Epithelial cell of proximal tubule (primary cell): ENCODE measurements at regions not wholly inside any gene's neighbourhood (a gene's known extent, or its start where the extent isn't known, plus 50 kb on each side); places are given as distances from the start of the nearest gene placed in this dataset.

Experiments
- DNase-seq: peaks from one replicate; pipeline ENCODE4 v3.0.0-alpha.2; 2011; ENCODE audit warnings: low read depth
- H3K4me3 ChIP-seq: 2 replicates; pipeline ENCODE4 v1.5.1; 2011; ENCODE audit warnings: low read depth, mild to moderate bottlenecking, low read length
- CTCF ChIP-seq: conservative IDR thresholded peaks from 2 replicates; pipeline ENCODE4 v1.5.1; 2012; ENCODE audit warnings: low read depth, mild to moderate bottlenecking, low read length

- TF ChIP-seq CTCF, result no peak
- H3K4me3 ChIP-seq, result no peak overlapping the region
- DNase-seq, result no peak
Measured at GRCh38 chr18:46338766-46339165, 234.6 kb downstream of the HAUS1 start.

DNA sequence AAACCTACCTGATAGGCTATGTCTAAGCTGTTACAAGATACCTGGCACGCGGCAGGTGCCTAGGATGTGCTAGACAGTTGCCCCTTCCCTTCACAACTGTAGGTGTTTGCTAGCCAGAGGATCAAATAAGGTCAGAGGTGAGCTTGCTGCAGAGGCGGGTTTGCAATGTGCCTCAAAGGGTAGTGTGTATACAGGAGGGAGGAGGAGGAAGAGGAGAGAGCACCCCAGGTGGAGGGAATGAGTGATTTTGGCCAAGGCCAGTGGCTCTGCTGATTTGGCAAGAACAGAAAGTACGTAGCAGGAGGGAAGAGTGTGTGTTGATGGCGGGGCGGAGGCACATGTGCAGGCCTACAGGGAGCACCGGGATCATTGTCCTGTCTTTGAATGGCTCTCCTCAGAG lies 236.5 kb downstream of the HAUS1 start:
- H3K4me3 ChIP-seq, result no peak overlapping the region
- no peak for TF ChIP-seq CTCF
- DNase-seq, result no peak

DNA sequence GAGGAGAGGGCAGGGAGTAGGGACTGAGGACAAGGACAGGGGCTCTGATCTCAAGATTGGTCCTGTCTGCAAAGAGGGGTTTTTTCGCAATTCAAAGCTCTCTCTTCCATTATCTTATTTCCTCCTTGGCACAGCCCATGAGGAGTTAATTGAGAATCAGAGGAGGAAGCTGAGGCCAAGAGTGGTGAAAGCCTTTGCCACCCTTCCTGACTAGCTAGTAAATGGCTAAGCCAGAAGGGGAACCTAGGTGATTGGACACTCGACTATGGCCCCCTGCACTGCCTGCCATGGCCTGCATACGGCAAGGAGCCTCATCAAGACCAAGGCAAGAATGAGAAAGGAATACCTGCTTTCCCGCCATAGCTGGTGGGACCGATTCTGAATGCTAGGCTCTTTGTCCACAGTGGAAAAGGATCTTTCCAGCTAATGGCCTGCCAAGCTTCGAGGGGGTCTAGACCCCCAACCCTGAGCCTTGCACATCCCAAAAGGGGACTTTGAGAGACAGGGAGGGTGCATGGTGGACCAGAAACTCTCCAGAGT lies 237.9 kb downstream of the HAUS1 start:
- no peak for TF ChIP-seq CTCF
- no peak for DNase-seq
- no peak overlapping the region for H3K4me3 ChIP-seq

DNA sequence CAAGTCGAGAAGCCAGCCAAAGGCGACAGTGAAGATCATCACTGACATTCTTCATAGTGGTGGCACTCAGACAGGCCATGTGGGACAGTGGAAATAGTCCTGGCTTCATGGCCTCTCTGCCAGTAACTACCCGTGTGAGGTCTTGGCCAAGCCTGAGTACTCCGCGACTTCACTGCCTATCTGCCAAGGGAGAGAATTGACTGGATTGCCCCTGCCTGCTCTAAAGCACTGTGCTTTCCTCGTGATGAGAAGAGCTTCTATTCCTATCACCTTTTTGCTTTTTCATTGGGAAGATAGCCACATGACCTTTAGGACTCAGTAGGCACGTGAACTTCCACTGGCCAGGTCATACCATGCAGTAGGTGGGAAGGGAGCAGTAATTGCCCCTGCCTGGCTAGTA lies 239.3 kb downstream of the HAUS1 start:
- DNase-seq, result no peak
- TF ChIP-seq CTCF, result no peak
- H3K4me3 ChIP-seq, result no peak overlapping the region

DNA sequence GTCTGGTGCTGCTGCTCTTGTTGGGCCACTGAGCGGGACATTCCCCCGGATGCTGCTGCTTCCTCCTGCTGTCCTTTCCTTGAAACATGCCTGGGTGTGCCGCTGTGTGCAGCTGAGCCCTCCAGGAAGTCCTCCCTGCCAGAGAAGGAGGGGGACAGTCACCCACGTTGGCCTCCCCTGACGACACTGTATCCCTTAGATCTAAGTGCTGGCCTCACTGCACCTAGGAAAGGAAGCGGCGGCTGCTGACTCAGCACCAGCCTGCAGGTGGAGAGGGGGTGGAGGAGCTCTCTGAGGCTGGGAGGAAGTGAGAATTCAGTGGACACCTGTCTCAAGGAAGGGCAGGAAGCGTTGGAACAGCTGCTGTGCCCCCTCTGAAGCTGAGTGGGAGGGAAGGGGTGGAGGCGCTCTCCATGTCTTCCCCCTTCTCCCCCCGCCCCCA lies 239.8 kb downstream of the HAUS1 start:
- no peak for DNase-seq
- no peak overlapping the region for H3K4me3 ChIP-seq
- TF ChIP-seq CTCF, result no peak

DNA sequence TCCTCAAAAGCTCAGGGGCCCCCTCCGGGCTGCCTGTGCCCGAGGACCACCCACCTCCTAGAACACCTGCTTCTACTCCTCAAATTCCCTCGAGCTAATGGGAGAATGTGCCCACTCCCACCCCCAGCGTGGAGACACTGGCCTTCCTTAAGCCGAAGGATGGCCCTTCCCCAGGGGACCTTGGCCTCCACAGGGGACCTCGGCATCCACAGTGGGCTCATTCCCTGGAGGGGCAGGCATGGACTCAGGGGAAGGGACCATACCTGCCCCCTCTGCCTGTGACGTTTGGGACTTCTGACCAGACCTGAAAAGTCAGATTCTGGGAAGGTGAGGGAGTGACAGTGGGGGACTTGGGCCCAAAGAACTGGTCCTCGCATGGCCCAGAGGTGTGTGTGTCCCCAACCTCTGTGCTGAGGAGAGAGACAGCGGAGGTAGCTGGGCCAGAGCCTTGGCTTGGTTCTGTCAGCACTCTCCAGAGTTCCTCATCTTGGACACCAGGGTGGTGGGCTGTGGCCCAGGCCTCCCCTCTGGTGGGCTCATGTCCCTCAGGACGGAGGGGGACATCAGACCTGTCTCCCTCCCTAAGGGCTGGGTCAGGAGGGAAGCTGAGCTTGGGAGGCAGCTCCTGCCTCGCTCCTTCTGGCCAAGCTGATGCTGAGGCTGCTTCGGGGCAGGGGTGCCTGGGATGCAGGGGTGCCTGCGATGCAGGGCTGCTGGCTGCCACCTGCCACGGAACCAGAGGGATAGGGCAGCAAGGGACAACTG lies 240.4 kb downstream of the HAUS1 start:
- H3K4me3 ChIP-seq, result no peak overlapping the region
- no peak for DNase-seq
- no peak for TF ChIP-seq CTCF

- no peak for TF ChIP-seq CTCF
- DNase-seq, result no peak
- no peak overlapping the region for H3K4me3 ChIP-seq
Measured at GRCh38 chr18:46345181-46345465, 240.9 kb downstream of the HAUS1 start.
